MM.1S (cell line): ENCODE measurements at regions not wholly inside any gene's neighbourhood (a gene's known extent, or its start where the extent isn't known, plus 50 kb on each side); places are given as distances from the start of the nearest gene placed in this dataset.

ENCODE experiments used
- DNase-seq: peaks from one replicate; pipeline ENCODE4 v3.0.0-alpha.2; 2015
- H2AFZ ChIP-seq: fragments of 300-600 bp; sonication (generic); 2 replicates; pipeline ENCODE4 v1.6.0; 2016; ENCODE audit warnings: antibody characterized with exemption, low read length
- H3F3A ChIP-seq: fragments of 300-600 bp; sonication (generic); 2 replicates; pipeline ENCODE4 v1.6.1; 2016; ENCODE audit warnings: mild to moderate bottlenecking, antibody characterized with exemption, low read length, moderate library complexity, mixed read lengths; ENCODE audit not compliant: insufficient read depth
- H3K27ac ChIP-seq: fragments of 300-600 bp; sonication (generic); 2 replicates; pipeline ENCODE4 v1.5.1; 2016; ENCODE audit warnings: mild to moderate bottlenecking, low read length
- H3K27me3 ChIP-seq: fragments of 300-600 bp; sonication (generic); replicated peaks from 2 replicates; pipeline ENCODE4 v1.6.0; 2016; ENCODE audit warnings: low read length; ENCODE audit not compliant: insufficient read depth
- H3K36me3 ChIP-seq: fragments of 300-600 bp; sonication (generic); replicated peaks from 2 replicates; pipeline ENCODE4 v1.6.1; 2016; ENCODE audit warnings: mild to moderate bottlenecking, low read length, mixed read lengths; ENCODE audit not compliant: insufficient read depth
- H3K4me1 ChIP-seq: fragments of 300-600 bp; sonication (generic); 2 replicates; pipeline ENCODE4 v1.6.1; 2016; ENCODE audit warnings: low read length, mixed read lengths
- H3K4me2 ChIP-seq: fragments of 300-600 bp; sonication (generic); 2 replicates; pipeline ENCODE4 v1.6.0; 2016; ENCODE audit warnings: low read depth, low read length
- H3K4me3 ChIP-seq: fragments of 300-600 bp; sonication (generic); 2 replicates; pipeline ENCODE4 v1.5.1; 2016; ENCODE audit warnings: low read length, mixed read lengths
- H3K79me2 ChIP-seq: fragments of 300-600 bp; sonication (generic); 2 replicates; pipeline ENCODE4 v1.6.1; 2016; ENCODE audit warnings: mixed run types, low read length, mixed read lengths
- H3K9ac ChIP-seq: fragments of 300-600 bp; sonication (generic); 2 replicates; pipeline ENCODE4 v1.6.1; 2016; ENCODE audit warnings: low read length, mixed read lengths
- H3K9me2 ChIP-seq: fragments of 300-600 bp; sonication (generic); replicated peaks from 2 replicates; pipeline ENCODE4 v1.6.1; 2016; ENCODE audit warnings: mild to moderate bottlenecking, low read length, mixed read lengths; ENCODE audit not compliant: insufficient read depth
- H3K9me3 ChIP-seq: fragments of 300-600 bp; sonication (generic); replicated peaks from 2 replicates; pipeline ENCODE4 v1.6.1; 2016; ENCODE audit warnings: mild to moderate bottlenecking, low read length, mixed read lengths; ENCODE audit not compliant: insufficient read depth
- H4K20me1 ChIP-seq: fragments of 300-600 bp; sonication (generic); 2 replicates; pipeline ENCODE4 v1.6.1; 2016; ENCODE audit warnings: mild to moderate bottlenecking, low read length, moderate library complexity, mixed read lengths; ENCODE audit not compliant: insufficient read depth
- CTCF ChIP-seq: fragments of 300-600 bp; sonication (generic); IDR thresholded peaks from 2 replicates; pipeline ENCODE4 v1.5.1; 2016; ENCODE audit warnings: antibody characterized with exemption, low read length, mixed read lengths
- EZH2 ChIP-seq: fragments of 300-600 bp; sonication (generic); optimal IDR thresholded peaks from 2 replicates; pipeline ENCODE3; 2017; ENCODE audit warnings: low read depth, mild to moderate bottlenecking, antibody characterized with exemption, low read length, mixed read lengths
- EZH2phosphoT487 ChIP-seq: fragments of 300-600 bp; sonication (generic); IDR thresholded peaks from 2 replicates; pipeline ENCODE4 v1.6.1; 2018; ENCODE audit warnings: antibody characterized with exemption, low read length

DNA sequence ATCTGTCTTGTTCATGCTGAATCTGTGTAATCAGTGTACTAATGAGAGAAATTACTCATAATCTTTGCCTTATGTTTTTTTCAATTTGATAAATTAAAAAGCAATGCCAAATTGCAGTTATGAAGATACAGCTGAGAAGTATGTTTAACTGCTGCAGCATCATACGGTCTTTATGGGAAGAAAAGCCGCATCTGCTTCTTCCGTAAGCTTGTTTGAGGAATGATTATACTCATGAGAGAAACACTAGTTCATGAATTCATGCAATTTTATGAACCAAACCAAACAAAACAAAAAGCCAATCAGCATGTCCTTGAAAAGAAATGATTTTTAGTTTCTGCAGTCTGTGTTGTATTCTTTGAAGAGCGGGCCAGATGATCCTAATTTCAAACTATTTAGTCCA, 275.9 kb upstream of the ARHGEF26 start:
- Histone ChIP-seq H2AFZ (no peak overlapping the region), H3K9me3 (no peaks in the 10 kb centered on the region), H3K36me3 (no peaks in the 10 kb centered on the region), H3K9ac (no peak overlapping the region), H3K4me1 (no peaks in the 10 kb centered on the region), H4K20me1 (no peaks in the 10 kb centered on the region), H3K27ac (no peak overlapping the region), H3F3A (no peaks in the 10 kb centered on the region), H3K27me3 (no peaks in the 10 kb centered on the region), H3K79me2 (no peaks in the 10 kb centered on the region), H3K4me2 (no peak overlapping the region), H3K9me2 (no peaks in the 10 kb centered on the region), H3K4me3 (no peak overlapping the region)
- TF ChIP-seq EZH2 (no peak), CTCF (no peak), EZH2phosphoT487 (no peak)
- DNase-seq, result no peak

- Histone ChIP-seq H3K36me3 (no peaks in the 10 kb centered on the region), H3K4me1 (no peaks in the 10 kb centered on the region), H3K9me3 (no peaks in the 10 kb centered on the region), H3K9ac (no peak overlapping the region), H3K4me2 (no peak overlapping the region), H3K9me2 (no peaks in the 10 kb centered on the region), H3K4me3 (no peak overlapping the region), H3K27ac (no peak overlapping the region), H3F3A (no peaks in the 10 kb centered on the region), H3K27me3 (no peaks in the 10 kb centered on the region), H2AFZ (no peak overlapping the region), H4K20me1 (no peaks in the 10 kb centered on the region), H3K79me2 (no peaks in the 10 kb centered on the region)
- no peak for TF ChIP-seq EZH2
- TF ChIP-seq EZH2phosphoT487, result no peak
- TF ChIP-seq CTCF, result no peak
- no peak for DNase-seq
These were observed 272.5 kb upstream of the ARHGEF26 start for GRCh38 chr3:153848702-153849101.

- Histone ChIP-seq H3K79me2 (no peaks in the 10 kb centered on the region), H3K9me2 (no peaks in the 10 kb centered on the region), H3K9me3 (no peaks in the 10 kb centered on the region), H3K4me3 (no peak overlapping the region), H3K4me1 (no peaks in the 10 kb centered on the region), H3K27me3 (no peaks in the 10 kb centered on the region), H3F3A (no peaks in the 10 kb centered on the region), H3K9ac (no peak overlapping the region), H3K27ac (no peak overlapping the region), H3K4me2 (no peak overlapping the region), H2AFZ (no peak overlapping the region), H4K20me1 (no peaks in the 10 kb centered on the region), H3K36me3 (no peaks in the 10 kb centered on the region)
- DNase-seq, result no peak
- TF ChIP-seq EZH2, result no peak
- no peak for TF ChIP-seq EZH2phosphoT487
- TF ChIP-seq CTCF, result no peak
These were observed 268.8 kb upstream of the ARHGEF26 start for GRCh38 chr3:153852355-153852754.
